ENCODE measurements at regions not wholly inside any gene's neighbourhood (a gene's known extent, or its start where the extent isn't known, plus 50 kb on each side); places are given as distances from the start of the nearest gene placed in this dataset.

DNA sequence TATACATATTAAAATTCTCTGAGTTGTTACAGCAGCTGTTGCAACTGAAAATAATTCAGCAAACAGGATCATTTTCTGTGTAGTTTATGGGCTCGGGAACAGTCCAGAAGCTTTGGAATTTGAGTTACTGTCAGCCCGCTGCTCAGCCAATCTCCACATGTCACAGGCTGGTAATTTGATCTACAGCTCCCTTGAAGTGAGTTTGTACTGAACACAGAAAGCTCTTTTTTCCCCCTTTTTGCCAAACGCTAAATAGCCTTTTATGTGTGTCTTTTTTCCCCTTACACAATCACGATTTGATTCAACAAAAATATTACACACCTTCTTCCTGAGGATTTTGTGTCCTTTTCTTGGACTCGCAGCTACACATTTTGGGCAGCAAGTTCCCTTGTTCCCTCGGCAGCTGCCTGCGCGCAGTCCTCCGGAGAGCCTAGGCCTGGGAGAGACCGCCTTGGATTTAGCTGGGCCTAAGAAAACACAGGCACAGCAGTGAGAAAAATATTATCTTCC lies 371.4 kb downstream of the KCNRG start:
- TF ChIP-seq, protein P1, sequence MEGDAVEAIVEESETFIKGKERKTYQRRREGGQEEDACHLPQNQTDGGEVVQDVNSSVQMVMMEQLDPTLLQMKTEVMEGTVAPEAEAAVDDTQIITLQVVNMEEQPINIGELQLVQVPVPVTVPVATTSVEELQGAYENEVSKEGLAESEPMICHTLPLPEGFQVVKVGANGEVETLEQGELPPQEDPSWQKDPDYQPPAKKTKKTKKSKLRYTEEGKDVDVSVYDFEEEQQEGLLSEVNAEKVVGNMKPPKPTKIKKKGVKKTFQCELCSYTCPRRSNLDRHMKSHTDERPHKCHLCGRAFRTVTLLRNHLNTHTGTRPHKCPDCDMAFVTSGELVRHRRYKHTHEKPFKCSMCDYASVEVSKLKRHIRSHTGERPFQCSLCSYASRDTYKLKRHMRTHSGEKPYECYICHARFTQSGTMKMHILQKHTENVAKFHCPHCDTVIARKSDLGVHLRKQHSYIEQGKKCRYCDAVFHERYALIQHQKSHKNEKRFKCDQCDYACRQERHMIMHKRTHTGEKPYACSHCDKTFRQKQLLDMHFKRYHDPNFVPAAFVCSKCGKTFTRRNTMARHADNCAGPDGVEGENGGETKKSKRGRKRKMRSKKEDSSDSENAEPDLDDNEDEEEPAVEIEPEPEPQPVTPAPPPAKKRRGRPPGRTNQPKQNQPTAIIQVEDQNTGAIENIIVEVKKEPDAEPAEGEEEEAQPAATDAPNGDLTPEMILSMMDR (IDR thresholded peaks at IDR 0.05) = no peak
- no peak for TF ChIP-seq POLR2AphosphoS5 (IDR thresholded peaks at IDR 0.05; ENCODE audit: insufficient read depth in 1 of 2, low read depth in 1 of 2)

Measured in vagina (tissue), 2 donors.